ENCODE measurements at regions not wholly inside any gene's neighbourhood (a gene's known extent, or its start where the extent isn't known, plus 50 kb on each side); places are given as distances from the start of the nearest gene placed in this dataset.

DNA sequence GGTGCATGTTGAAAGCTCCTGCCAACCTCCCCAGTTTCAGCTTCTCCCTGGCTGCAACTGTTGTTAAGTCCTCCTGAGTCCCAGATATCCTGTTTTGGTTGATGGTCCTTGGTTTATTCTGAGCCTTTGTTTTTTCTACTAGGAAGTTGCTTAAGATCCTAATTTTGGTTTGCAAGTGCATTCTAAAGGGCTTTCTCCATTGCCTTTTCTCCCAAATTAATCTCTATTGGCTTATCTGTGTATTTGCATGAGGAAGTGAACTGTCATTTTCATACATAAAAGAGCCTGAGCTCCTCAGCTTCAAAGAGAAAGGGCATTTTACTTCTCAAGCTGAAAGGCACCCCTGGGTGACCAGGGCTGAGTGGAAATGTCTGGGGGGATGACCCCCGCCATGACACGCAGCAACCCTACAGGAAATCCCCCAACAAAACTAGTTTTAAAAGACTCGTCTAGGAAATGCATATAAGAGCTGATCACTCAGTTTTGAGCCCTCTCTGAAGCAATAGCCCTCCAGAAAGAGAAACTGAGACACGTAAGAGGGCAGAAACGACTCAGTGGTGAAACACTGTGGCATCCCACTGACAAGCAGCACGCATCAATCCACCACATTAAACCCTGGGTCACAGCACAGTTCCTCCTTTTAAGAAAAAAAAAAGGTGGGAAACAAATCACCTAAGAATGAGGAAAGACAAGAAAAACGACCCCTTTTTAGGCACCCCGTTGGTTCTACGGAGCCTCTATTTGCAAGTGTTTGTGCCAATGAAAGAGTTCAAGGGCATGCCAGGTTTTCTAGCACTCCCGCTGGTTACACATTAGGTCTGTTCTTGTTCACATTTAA lies 140.9 kb downstream of the THBS2 start:
- TF ChIP-seq, protein P1, sequence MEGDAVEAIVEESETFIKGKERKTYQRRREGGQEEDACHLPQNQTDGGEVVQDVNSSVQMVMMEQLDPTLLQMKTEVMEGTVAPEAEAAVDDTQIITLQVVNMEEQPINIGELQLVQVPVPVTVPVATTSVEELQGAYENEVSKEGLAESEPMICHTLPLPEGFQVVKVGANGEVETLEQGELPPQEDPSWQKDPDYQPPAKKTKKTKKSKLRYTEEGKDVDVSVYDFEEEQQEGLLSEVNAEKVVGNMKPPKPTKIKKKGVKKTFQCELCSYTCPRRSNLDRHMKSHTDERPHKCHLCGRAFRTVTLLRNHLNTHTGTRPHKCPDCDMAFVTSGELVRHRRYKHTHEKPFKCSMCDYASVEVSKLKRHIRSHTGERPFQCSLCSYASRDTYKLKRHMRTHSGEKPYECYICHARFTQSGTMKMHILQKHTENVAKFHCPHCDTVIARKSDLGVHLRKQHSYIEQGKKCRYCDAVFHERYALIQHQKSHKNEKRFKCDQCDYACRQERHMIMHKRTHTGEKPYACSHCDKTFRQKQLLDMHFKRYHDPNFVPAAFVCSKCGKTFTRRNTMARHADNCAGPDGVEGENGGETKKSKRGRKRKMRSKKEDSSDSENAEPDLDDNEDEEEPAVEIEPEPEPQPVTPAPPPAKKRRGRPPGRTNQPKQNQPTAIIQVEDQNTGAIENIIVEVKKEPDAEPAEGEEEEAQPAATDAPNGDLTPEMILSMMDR (IDR thresholded peaks at IDR 0.05; ENCODE audit: partially characterized antibody, unreplicated experiment), result no peak
- H3K4me3 Mint-ChIP-seq (ENCODE audit: unreplicated experiment), result no peak overlapping the region
- H3K27me3 Mint-ChIP-seq (ENCODE audit: unreplicated experiment), result peaks cover 7% of the 10 kb centered on the region
- no peak overlapping the region for H3K27ac Mint-ChIP-seq (ENCODE audit: unreplicated experiment)
- no peak for DNase-seq
- peaks cover 16% of the 10 kb centered on the region for H3K4me1 Mint-ChIP-seq (ENCODE audit: low read depth, unreplicated experiment)
- peaks cover 10% of the 10 kb centered on the region for H3K36me3 Mint-ChIP-seq (ENCODE audit: unreplicated experiment)
- H3K9me3 Mint-ChIP-seq (ENCODE audit: unreplicated experiment), result no peaks in the 10 kb centered on the region

DNA sequence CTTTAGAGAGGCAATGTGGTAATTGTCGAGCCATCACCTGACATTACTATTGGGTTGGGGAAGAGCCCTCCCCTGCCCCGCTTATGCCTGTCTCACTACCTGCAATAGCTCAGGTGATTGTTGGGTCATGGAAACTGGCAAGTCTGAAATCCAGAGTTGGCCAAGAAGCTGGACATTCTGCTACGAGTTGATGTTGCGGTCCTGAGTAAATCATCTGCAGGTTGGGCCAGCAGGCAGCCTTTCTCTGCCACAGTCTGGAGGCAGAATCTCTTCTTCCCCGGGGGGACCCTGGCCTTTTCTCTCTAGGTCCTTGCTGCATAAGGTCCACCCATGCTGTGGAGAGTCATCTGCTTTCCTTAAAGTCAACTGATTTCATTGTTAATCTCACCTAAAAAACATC lies 142.4 kb downstream of the THBS2 start:
- Mint-ChIP-seq H3K36me3 (ENCODE audit: unreplicated experiment) (peaks cover 10% of the 10 kb centered on the region), H3K27ac (ENCODE audit: unreplicated experiment) (no peak overlapping the region), H3K4me1 (ENCODE audit: low read depth, unreplicated experiment) (peaks cover 14% of the 10 kb centered on the region), H3K9me3 (ENCODE audit: unreplicated experiment) (no peaks in the 10 kb centered on the region), H3K27me3 (ENCODE audit: unreplicated experiment) (peaks cover 7% of the 10 kb centered on the region), H3K4me3 (ENCODE audit: unreplicated experiment) (no peak overlapping the region)
- DNase-seq, result no peak
- TF ChIP-seq, protein P1 (IDR thresholded peaks at IDR 0.05; ENCODE audit: partially characterized antibody, unreplicated experiment), result no peak

DNA sequence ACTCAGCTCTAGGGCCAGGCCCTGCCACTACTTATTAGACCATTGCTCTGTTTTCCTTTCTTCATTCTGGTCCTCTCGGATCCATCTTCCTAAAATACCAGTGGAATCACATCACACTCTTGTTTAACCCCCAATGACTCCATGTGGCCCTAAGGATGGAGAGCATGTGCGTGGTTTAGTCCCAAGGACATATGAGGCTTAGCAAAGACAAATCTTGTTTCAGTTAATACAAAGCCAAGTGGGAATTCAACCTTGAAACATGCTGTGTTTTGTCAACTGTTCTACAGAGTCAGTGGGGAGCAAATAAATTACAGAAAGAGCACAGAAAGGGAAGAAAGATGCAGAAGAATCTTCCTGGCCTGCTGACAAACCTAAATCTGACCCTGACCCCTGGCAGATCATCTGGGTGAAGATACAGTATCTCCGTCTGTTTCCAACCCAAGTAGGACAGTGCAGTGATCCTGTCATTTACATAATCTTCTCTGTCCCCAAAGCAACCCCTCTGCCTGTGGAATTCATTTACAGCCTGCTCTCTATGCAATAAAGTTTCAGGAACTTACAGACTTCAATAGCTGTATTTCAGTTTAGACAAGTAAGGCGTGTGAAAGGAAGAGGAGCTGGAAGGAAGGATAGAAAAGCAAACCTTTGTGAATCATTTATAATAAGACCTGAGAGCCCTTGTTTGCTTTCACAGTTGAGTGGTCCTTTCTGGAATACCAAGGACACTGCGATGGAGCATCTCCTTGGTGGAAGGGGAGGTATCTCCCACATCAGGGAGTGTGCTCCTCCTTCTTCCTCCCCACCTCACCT lies 144.0 kb downstream of the THBS2 start:
- no peak overlapping the region for H3K27ac Mint-ChIP-seq (ENCODE audit: unreplicated experiment)
- TF ChIP-seq, protein P1 (IDR thresholded peaks at IDR 0.05; ENCODE audit: partially characterized antibody, unreplicated experiment), result no peak

DNA sequence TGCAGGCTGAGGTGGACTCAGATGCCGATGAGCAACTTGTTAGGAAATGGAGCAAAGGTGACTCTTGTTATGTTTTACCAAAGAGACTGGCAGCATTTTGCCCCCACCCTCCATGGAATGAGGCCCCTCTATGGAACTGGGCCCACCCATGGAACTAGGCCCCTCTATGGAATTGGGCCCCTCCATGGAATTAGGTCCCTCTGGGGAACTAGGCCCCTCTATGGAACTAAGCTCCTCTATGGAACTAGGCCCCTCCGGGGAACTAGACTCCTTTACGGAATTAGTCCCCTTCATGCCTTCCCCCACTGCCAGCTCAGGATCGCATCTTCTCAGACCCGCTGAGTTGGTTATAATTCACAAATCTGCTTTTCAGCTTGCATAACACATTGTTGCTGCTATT lies 144.9 kb downstream of the THBS2 start:
- no peak for DNase-seq
- peaks cover 1% of the 10 kb centered on the region for H3K27me3 Mint-ChIP-seq (ENCODE audit: unreplicated experiment)
- TF ChIP-seq, protein P1 (IDR thresholded peaks at IDR 0.05; ENCODE audit: partially characterized antibody, unreplicated experiment), result no peak
- H3K36me3 Mint-ChIP-seq (ENCODE audit: unreplicated experiment), result peaks cover 10% of the 10 kb centered on the region
- H3K4me1 Mint-ChIP-seq (ENCODE audit: low read depth, unreplicated experiment), result no peaks in the 10 kb centered on the region
- H3K27ac Mint-ChIP-seq (ENCODE audit: unreplicated experiment), result no peak overlapping the region
- no peak overlapping the region for H3K4me3 Mint-ChIP-seq (ENCODE audit: unreplicated experiment)
- no peaks in the 10 kb centered on the region for H3K9me3 Mint-ChIP-seq (ENCODE audit: unreplicated experiment)

More for the DNA sequence above, 144.0 kb downstream of the THBS2 start:
- H3K4me1 Mint-ChIP-seq (ENCODE audit: low read depth, unreplicated experiment), result no peaks in the 10 kb centered on the region
- H3K27me3 Mint-ChIP-seq (ENCODE audit: unreplicated experiment), result peaks cover 1% of the 10 kb centered on the region
- H3K9me3 Mint-ChIP-seq (ENCODE audit: unreplicated experiment), result no peaks in the 10 kb centered on the region
- DNase-seq, result no peak
- H3K36me3 Mint-ChIP-seq (ENCODE audit: unreplicated experiment), result peaks cover 10% of the 10 kb centered on the region
- H3K4me3 Mint-ChIP-seq (ENCODE audit: unreplicated experiment), result no peak overlapping the region
